Activated CD4-positive, alpha-beta T cell treated with anti-CD3 and anti-CD28 coated beads, Interleukin-2, amount 10 ng/mL, durations not matched to agents 24 days and 14 days (primary cell): ENCODE measurements at regions not wholly inside any gene's neighbourhood (a gene's known extent, or its start where the extent isn't known, plus 50 kb on each side); places are given as distances from the start of the nearest gene placed in this dataset.

Experiments
- DNase-seq: peaks from one replicate; pipeline ENCODE4 v3.0.0; 2022
- H3K27ac Mint-ChIP-seq: one replicate; pipeline ENCODE4 v1.8.0; 2022; ENCODE audit warnings: mild to moderate bottlenecking, mixed read lengths
- H3K27me3 Mint-ChIP-seq: one replicate; pipeline ENCODE4 v1.8.0; 2022; ENCODE audit warnings: mixed read lengths
- H3K36me3 Mint-ChIP-seq: one replicate; pipeline ENCODE4 v1.8.0; 2022; ENCODE audit warnings: low read depth, mild to moderate bottlenecking, mixed read lengths
- H3K4me1 Mint-ChIP-seq: one replicate; pipeline ENCODE4 v1.8.0; 2021; ENCODE audit warnings: mixed read lengths
- H3K4me3 Mint-ChIP-seq: one replicate; pipeline ENCODE4 v1.8.0; 2022; ENCODE audit warnings: mild to moderate bottlenecking, moderate library complexity, mixed read lengths
- H3K9me3 Mint-ChIP-seq: one replicate; pipeline ENCODE4 v1.8.0; 2021; ENCODE audit warnings: mixed read lengths
- intact Hi-C: fragments of 100-400 bp; cut with micrococcal nuclease; formaldehyde crosslinking; loops from one replicate; pipeline ENCODE4 v1.15.1; 2023

DNA sequence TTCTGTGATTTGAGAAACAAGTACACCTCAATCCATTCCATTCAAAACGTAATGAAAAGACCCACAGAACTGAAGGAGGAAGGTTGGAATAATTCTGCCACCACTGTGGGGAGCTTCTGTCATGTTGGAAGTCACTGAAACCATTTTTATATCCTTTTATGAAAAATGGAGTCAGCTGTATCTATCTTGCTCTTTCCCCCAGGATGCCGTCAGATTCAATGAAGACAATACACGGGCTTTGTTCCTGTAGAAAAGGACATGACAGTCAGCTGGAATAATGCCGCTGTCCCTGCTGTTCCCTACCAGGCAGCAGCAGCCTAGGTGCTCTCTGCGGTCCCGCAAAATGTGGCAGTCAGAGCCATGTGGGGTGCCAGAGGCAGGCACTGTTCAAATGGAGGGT is 52.5 kb upstream of the APCDD1 start:
- Mint-ChIP-seq H3K4me3 (no peak overlapping the region), H3K27ac (no peak overlapping the region), H3K27me3 (peaks cover 13% of the 10 kb centered on the region), H3K4me1 (no peaks in the 10 kb centered on the region), H3K9me3 (no peaks in the 10 kb centered on the region), H3K36me3 (no peaks in the 10 kb centered on the region)
- no peak for DNase-seq
- intact Hi-C loops, result no loop called here

GRCh38 chr18:10402871-10403559 is 51.4 kb upstream of the APCDD1 start:
- Mint-ChIP-seq H3K27me3 (peaks cover 13% of the 10 kb centered on the region), H3K4me3 (no peak overlapping the region), H3K4me1 (no peaks in the 10 kb centered on the region), H3K9me3 (no peaks in the 10 kb centered on the region), H3K36me3 (no peaks in the 10 kb centered on the region), H3K27ac (no peak overlapping the region)
- intact Hi-C loops, result no loop called here
- DNase-seq, result no peak

GRCh38 chr18:10403708-10404107 is 50.7 kb upstream of the APCDD1 start:
- Mint-ChIP-seq H3K4me1 (no peaks in the 10 kb centered on the region), H3K4me3 (no peak overlapping the region)

GRCh38 chr18:10404168-10404567 is 50.3 kb upstream of the APCDD1 start:
- H3K27me3 Mint-ChIP-seq, result peaks cover 13% of the 10 kb centered on the region
- no peaks in the 10 kb centered on the region for H3K36me3 Mint-ChIP-seq
- H3K9me3 Mint-ChIP-seq, result no peaks in the 10 kb centered on the region
- H3K27ac Mint-ChIP-seq, result no peak overlapping the region
- DNase-seq, result no peak
- no peaks in the 10 kb centered on the region for H3K4me1 Mint-ChIP-seq
- intact Hi-C loops, result no loop called here
- no peak overlapping the region for H3K4me3 Mint-ChIP-seq

More at GRCh38 chr18:10403708-10404107, 50.7 kb upstream of the APCDD1 start:
- DNase-seq, result no peak
- no peak overlapping the region for H3K27ac Mint-ChIP-seq
- no peaks in the 10 kb centered on the region for H3K36me3 Mint-ChIP-seq
- peaks cover 13% of the 10 kb centered on the region for H3K27me3 Mint-ChIP-seq
- intact Hi-C loops, result no loop called here
- H3K9me3 Mint-ChIP-seq, result no peaks in the 10 kb centered on the region
